AG04449 (cell line): ENCODE measurements at regions not wholly inside any gene's neighbourhood (a gene's known extent, or its start where the extent isn't known, plus 50 kb on each side); places are given as distances from the start of the nearest gene placed in this dataset.

Experiments
- CTCF ChIA-PET: fragments of 350-600 bp; formaldehyde crosslinking; extraction: SDS; loops from one replicate; lab custom pipeline; 2021; ENCODE audit warnings: antibody characterized with exemption; lab: Yijun Ruan, JAX
- POLR2A ChIA-PET: fragments of 400-600, 350-600 bp; formaldehyde crosslinking; extraction: SDS; loops from one replicate; lab custom pipeline; 2020; ENCODE audit warnings: antibody characterized with exemption, inconsistent platforms; lab: Yijun Ruan, JAX
- DNase-seq: peaks from one replicate; pipeline ENCODE4 v3.0.0-alpha.2; 2010; ENCODE audit warnings: low read depth, low spot score
- H3K4me3 ChIP-seq: 2 replicates; pipeline ENCODE4 v1.5.1; 2011; ENCODE audit warnings: low read depth, mild to moderate bottlenecking, control low read depth, low read length
- CTCF ChIP-seq: IDR thresholded peaks from one replicate; pipeline ENCODE4 v1.5.1; 2011; ENCODE audit warnings: mild to moderate bottlenecking, moderate library complexity, low read length, control low read depth, inconsistent platforms; ENCODE audit not compliant: insufficient read depth; ENCODE audit errors: missing control alignments

GRCh38 chrX:55142206-55142918 is 53.5 kb downstream of the PAGE2 start:
- CTCF ChIA-PET = no interaction called here
- no peak for DNase-seq
- no peak overlapping the region for H3K4me3 ChIP-seq
- no peak for TF ChIP-seq CTCF
- POLR2A ChIA-PET = no interaction called here

- no peak for DNase-seq
- CTCF ChIA-PET = interaction anchor here (1.2 kb wide), 1 partner anchor 8 kb away, joined by 5 read pairs; no protein-coding TSS in a partner anchor
- no peak overlapping the region for H3K4me3 ChIP-seq
- POLR2A ChIA-PET = no interaction called here
- TF ChIP-seq CTCF = no peak
These were observed 54.1 kb downstream of the PAGE2 start for GRCh38 chrX:55142919-55143310.

GRCh38 chrX:55143621-55144020 is 54.8 kb downstream of the PAGE2 start:
- no peak for TF ChIP-seq CTCF
- POLR2A ChIA-PET = no interaction called here
- CTCF ChIA-PET = interaction anchor here (1.2 kb wide), 1 partner anchor 9 kb away, joined by 5 read pairs; no protein-coding TSS in a partner anchor
- H3K4me3 ChIP-seq = no peak overlapping the region
- DNase-seq = no peak

GRCh38 chrX:55144697-55145096 is 55.9 kb downstream of the PAGE2 start:
- ChIA-PET CTCF (no interaction called here), POLR2A (no interaction called here)
- DNase-seq = no peak
- H3K4me3 ChIP-seq = no peak overlapping the region
- no peak for TF ChIP-seq CTCF

- no peak for TF ChIP-seq CTCF
- ChIA-PET POLR2A (no interaction called here), CTCF (no interaction called here)
- no peak overlapping the region for H3K4me3 ChIP-seq
- no peak for DNase-seq
These were observed 60.4 kb downstream of the PAGE2 start for GRCh38 chrX:55149242-55149641.

GRCh38 chrX:55151199-55151598 is 62.4 kb downstream of the PAGE2 start:
- ChIA-PET POLR2A (no interaction called here), CTCF (no interaction called here)
- no peak for DNase-seq
- TF ChIP-seq CTCF = no peak
- no peak overlapping the region for H3K4me3 ChIP-seq
